ENCODE measurements at regions not wholly inside any gene's neighbourhood (a gene's known extent, or its start where the extent isn't known, plus 50 kb on each side); places are given as distances from the start of the nearest gene placed in this dataset.

GRCh38 chr3:162776148-162776547 lies 1279.5 kb downstream of the OTOL1 start:
- 51% methylated on average over 3 of the region's 3 CpGs for WGBS (ENCODE audit: insufficient coverage, low lambda C conversion rate)
- H3K4me1 ChIP-seq (ENCODE audit: control insufficient read depth, insufficient read depth, low read length), result no peaks in the 10 kb centered on the region
- no peaks in the 10 kb centered on the region for H3K36me3 ChIP-seq (ENCODE audit: control insufficient read depth, insufficient read depth, low read length)
- no peak for DNase-seq
- no peak overlapping the region for H3K4me3 ChIP-seq (ENCODE audit: low read length)
- no peaks in the 10 kb centered on the region for H3K27me3 ChIP-seq (ENCODE audit: control insufficient read depth, insufficient read depth, low read length)
- no peaks in the 10 kb centered on the region for H3K9me3 ChIP-seq (ENCODE audit: control insufficient read depth, low read depth, low read length)
- no peak overlapping the region for H3K27ac ChIP-seq (ENCODE audit: low read length)

GRCh38 chr3:162777118-162777517 lies 1280.5 kb downstream of the OTOL1 start:
- Histone ChIP-seq H3K4me3 (ENCODE audit: low read length) (no peak overlapping the region), H3K4me1 (ENCODE audit: control insufficient read depth, insufficient read depth, low read length) (no peaks in the 10 kb centered on the region), H3K27me3 (ENCODE audit: control insufficient read depth, insufficient read depth, low read length) (no peaks in the 10 kb centered on the region), H3K9me3 (ENCODE audit: control insufficient read depth, low read depth, low read length) (no peaks in the 10 kb centered on the region), H3K36me3 (ENCODE audit: control insufficient read depth, insufficient read depth, low read length) (no peaks in the 10 kb centered on the region), H3K27ac (ENCODE audit: low read length) (no peak overlapping the region)
- DNase-seq, result no peak
- 100% methylated on average over 1 of the region's 1 CpG for WGBS (ENCODE audit: insufficient coverage, low lambda C conversion rate)

GRCh38 chr3:162780313-162780712 lies 1283.7 kb downstream of the OTOL1 start:
- no peaks in the 10 kb centered on the region for H3K9me3 ChIP-seq (ENCODE audit: control insufficient read depth, low read depth, low read length)
- H3K4me1 ChIP-seq (ENCODE audit: control insufficient read depth, insufficient read depth, low read length), result no peaks in the 10 kb centered on the region
- peak in 1 of 2 donors; percentile 11 for DNase-seq
- no peaks in the 10 kb centered on the region for H3K27me3 ChIP-seq (ENCODE audit: control insufficient read depth, insufficient read depth, low read length)
- H3K36me3 ChIP-seq (ENCODE audit: control insufficient read depth, insufficient read depth, low read length), result no peaks in the 10 kb centered on the region
- H3K27ac ChIP-seq (ENCODE audit: low read length), result no peak overlapping the region
- H3K4me3 ChIP-seq (ENCODE audit: low read length), result no peak overlapping the region

- WGBS (ENCODE audit: insufficient coverage, low lambda C conversion rate), result 100% methylated on average over 1 of the region's 2 CpGs
Measured at GRCh38 chr3:162799910-162800309, 1303.3 kb downstream of the OTOL1 start.

GRCh38 chr3:162802228-162802965 lies 1305.8 kb downstream of the OTOL1 start:
- no peaks in the 10 kb centered on the region for H3K9me3 ChIP-seq (ENCODE audit: control insufficient read depth, low read depth, low read length)
- no peaks in the 10 kb centered on the region for H3K36me3 ChIP-seq (ENCODE audit: control insufficient read depth, insufficient read depth, low read length)
- H3K27ac ChIP-seq (ENCODE audit: low read length), result no peak overlapping the region
- no peaks in the 10 kb centered on the region for H3K4me1 ChIP-seq (ENCODE audit: control insufficient read depth, insufficient read depth, low read length)
- DNase-seq, result no peak
- H3K4me3 ChIP-seq (ENCODE audit: low read length), result no peak overlapping the region
- no peaks in the 10 kb centered on the region for H3K27me3 ChIP-seq (ENCODE audit: control insufficient read depth, insufficient read depth, low read length)
- no CpG with 5 or more reads among the region's 4 CpGs for WGBS (ENCODE audit: insufficient coverage, low lambda C conversion rate)

More at GRCh38 chr3:162799910-162800309, 1303.3 kb downstream of the OTOL1 start:
- Histone ChIP-seq H3K27me3 (ENCODE audit: control insufficient read depth, insufficient read depth, low read length) (no peaks in the 10 kb centered on the region), H3K4me3 (ENCODE audit: low read length) (no peak overlapping the region), H3K27ac (ENCODE audit: low read length) (no peak overlapping the region), H3K9me3 (ENCODE audit: control insufficient read depth, low read depth, low read length) (no peaks in the 10 kb centered on the region), H3K36me3 (ENCODE audit: control insufficient read depth, insufficient read depth, low read length) (no peaks in the 10 kb centered on the region), H3K4me1 (ENCODE audit: control insufficient read depth, insufficient read depth, low read length) (no peaks in the 10 kb centered on the region)
- DNase-seq, result no peak

- Histone ChIP-seq H3K36me3 (ENCODE audit: control insufficient read depth, insufficient read depth, low read length) (no peaks in the 10 kb centered on the region), H3K9me3 (ENCODE audit: control insufficient read depth, low read depth, low read length) (no peaks in the 10 kb centered on the region), H3K4me1 (ENCODE audit: control insufficient read depth, insufficient read depth, low read length) (no peaks in the 10 kb centered on the region), H3K27ac (ENCODE audit: low read length) (no peak overlapping the region), H3K27me3 (ENCODE audit: control insufficient read depth, insufficient read depth, low read length) (no peaks in the 10 kb centered on the region), H3K4me3 (ENCODE audit: low read length) (no peak overlapping the region)
- DNase-seq, result no peak
Measured at GRCh38 chr3:162810776-162811175, 1314.2 kb downstream of the OTOL1 start.

GRCh38 chr3:162842549-162843216 lies 1346.1 kb downstream of the OTOL1 start:
- H3K27ac ChIP-seq (ENCODE audit: low read length), result no peak overlapping the region
- H3K9me3 ChIP-seq (ENCODE audit: control insufficient read depth, low read depth, low read length), result peaks cover 3% of the 10 kb centered on the region
- H3K4me3 ChIP-seq (ENCODE audit: low read length), result no peak overlapping the region
- no peaks in the 10 kb centered on the region for H3K27me3 ChIP-seq (ENCODE audit: control insufficient read depth, insufficient read depth, low read length)
- no peaks in the 10 kb centered on the region for H3K36me3 ChIP-seq (ENCODE audit: control insufficient read depth, insufficient read depth, low read length)
- WGBS (ENCODE audit: insufficient coverage, low lambda C conversion rate), result 60% methylated on average over 1 of the region's 4 CpGs
- peak in 1 of 2 donors; percentile 1 for DNase-seq
- no peaks in the 10 kb centered on the region for H3K4me1 ChIP-seq (ENCODE audit: control insufficient read depth, insufficient read depth, low read length)

- no peak overlapping the region for H3K27ac ChIP-seq (ENCODE audit: low read length)
- no CpG with 5 or more reads among the region's 6 CpGs for WGBS (ENCODE audit: insufficient coverage, low lambda C conversion rate)
- no peaks in the 10 kb centered on the region for H3K4me1 ChIP-seq (ENCODE audit: control insufficient read depth, insufficient read depth, low read length)
- no peak for DNase-seq
- H3K9me3 ChIP-seq (ENCODE audit: control insufficient read depth, low read depth, low read length), result peaks cover 3% of the 10 kb centered on the region
- no peaks in the 10 kb centered on the region for H3K36me3 ChIP-seq (ENCODE audit: control insufficient read depth, insufficient read depth, low read length)
- H3K4me3 ChIP-seq (ENCODE audit: low read length), result no peak overlapping the region
- no peaks in the 10 kb centered on the region for H3K27me3 ChIP-seq (ENCODE audit: control insufficient read depth, insufficient read depth, low read length)
Measured at GRCh38 chr3:162845918-162846317, 1349.3 kb downstream of the OTOL1 start.

GRCh38 chr3:162847511-162847910 lies 1350.9 kb downstream of the OTOL1 start:
- peaks cover 3% of the 10 kb centered on the region for H3K9me3 ChIP-seq (ENCODE audit: control insufficient read depth, low read depth, low read length)

GRCh38 chr3:162863579-162863978 lies 1367.0 kb downstream of the OTOL1 start:
- no peaks in the 10 kb centered on the region for H3K27me3 ChIP-seq (ENCODE audit: control insufficient read depth, insufficient read depth, low read length)
- WGBS (ENCODE audit: insufficient coverage, low lambda C conversion rate), result no CpG with 5 or more reads among the region's 1 CpG
- H3K36me3 ChIP-seq (ENCODE audit: control insufficient read depth, insufficient read depth, low read length), result no peaks in the 10 kb centered on the region
- DNase-seq, result no peak
- H3K9me3 ChIP-seq (ENCODE audit: control insufficient read depth, low read depth, low read length), result no peaks in the 10 kb centered on the region
- H3K27ac ChIP-seq (ENCODE audit: low read length), result no peak overlapping the region
- no peaks in the 10 kb centered on the region for H3K4me1 ChIP-seq (ENCODE audit: control insufficient read depth, insufficient read depth, low read length)
- no peak overlapping the region for H3K4me3 ChIP-seq (ENCODE audit: low read length)

More at GRCh38 chr3:162847511-162847910, 1350.9 kb downstream of the OTOL1 start:
- Histone ChIP-seq H3K4me1 (ENCODE audit: control insufficient read depth, insufficient read depth, low read length) (no peaks in the 10 kb centered on the region), H3K36me3 (ENCODE audit: control insufficient read depth, insufficient read depth, low read length) (no peaks in the 10 kb centered on the region), H3K27ac (ENCODE audit: low read length) (no peak overlapping the region), H3K27me3 (ENCODE audit: control insufficient read depth, insufficient read depth, low read length) (no peaks in the 10 kb centered on the region), H3K4me3 (ENCODE audit: low read length) (no peak overlapping the region)
- DNase-seq, result no peak

GRCh38 chr3:162865466-162865865 lies 1368.9 kb downstream of the OTOL1 start:
- H3K4me3 ChIP-seq (ENCODE audit: low read length), result no peak overlapping the region
- no peak for DNase-seq
- no CpG with 5 or more reads among the region's 1 CpG for WGBS (ENCODE audit: insufficient coverage, low lambda C conversion rate)

More at GRCh38 chr3:162865466-162865865, 1368.9 kb downstream of the OTOL1 start:
- Histone ChIP-seq H3K36me3 (ENCODE audit: control insufficient read depth, insufficient read depth, low read length) (no peaks in the 10 kb centered on the region), H3K27me3 (ENCODE audit: control insufficient read depth, insufficient read depth, low read length) (no peaks in the 10 kb centered on the region), H3K9me3 (ENCODE audit: control insufficient read depth, low read depth, low read length) (no peaks in the 10 kb centered on the region), H3K4me1 (ENCODE audit: control insufficient read depth, insufficient read depth, low read length) (no peaks in the 10 kb centered on the region), H3K27ac (ENCODE audit: low read length) (no peak overlapping the region)
